ENCODE measurements at regions not wholly inside any gene's neighbourhood (a gene's known extent, or its start where the extent isn't known, plus 50 kb on each side); places are given as distances from the start of the nearest gene placed in this dataset.
A peak's percentile ranks its signal among the peaks of the same experiment; 100 is the strongest.

DNA sequence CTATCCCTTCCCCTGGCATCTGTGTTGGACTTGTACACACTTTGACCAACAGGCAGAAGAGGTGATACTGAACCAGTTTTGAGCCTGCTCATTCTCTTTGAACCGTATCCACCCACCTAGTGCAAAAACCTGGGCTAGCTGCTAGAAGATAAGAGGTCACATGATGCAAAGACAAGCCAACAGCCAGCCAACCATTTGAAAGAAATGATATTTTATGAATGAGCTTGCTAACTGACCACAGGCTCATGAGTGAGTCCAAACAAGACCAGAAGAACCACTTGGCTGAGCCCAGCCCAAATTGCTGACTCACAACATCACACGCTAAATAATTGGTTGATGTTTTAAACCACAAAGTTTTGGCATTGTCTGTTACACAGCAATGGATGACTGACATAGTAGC lies 74.0 kb upstream of the CTNNB1 start:
- peak overlapping the region; percentile 46 for H3K27ac Mint-ChIP-seq
- no peaks in the 10 kb centered on the region for H3K27me3 Mint-ChIP-seq (ENCODE audit: insufficient read depth, low read depth)
- H3K9me3 ChIP-seq (ENCODE audit: low read depth): peaks cover 4% of the 10 kb centered on the region
- H3K9me3 Mint-ChIP-seq: peaks cover 26% of the 10 kb centered on the region
- TF ChIP-seq EZH2phosphoT487 (IDR thresholded peaks at IDR 0.05): no peak
- TF ChIP-seq EZH2 (IDR thresholded peaks at IDR 0.05): no peak
- TF ChIP-seq, protein P1, sequence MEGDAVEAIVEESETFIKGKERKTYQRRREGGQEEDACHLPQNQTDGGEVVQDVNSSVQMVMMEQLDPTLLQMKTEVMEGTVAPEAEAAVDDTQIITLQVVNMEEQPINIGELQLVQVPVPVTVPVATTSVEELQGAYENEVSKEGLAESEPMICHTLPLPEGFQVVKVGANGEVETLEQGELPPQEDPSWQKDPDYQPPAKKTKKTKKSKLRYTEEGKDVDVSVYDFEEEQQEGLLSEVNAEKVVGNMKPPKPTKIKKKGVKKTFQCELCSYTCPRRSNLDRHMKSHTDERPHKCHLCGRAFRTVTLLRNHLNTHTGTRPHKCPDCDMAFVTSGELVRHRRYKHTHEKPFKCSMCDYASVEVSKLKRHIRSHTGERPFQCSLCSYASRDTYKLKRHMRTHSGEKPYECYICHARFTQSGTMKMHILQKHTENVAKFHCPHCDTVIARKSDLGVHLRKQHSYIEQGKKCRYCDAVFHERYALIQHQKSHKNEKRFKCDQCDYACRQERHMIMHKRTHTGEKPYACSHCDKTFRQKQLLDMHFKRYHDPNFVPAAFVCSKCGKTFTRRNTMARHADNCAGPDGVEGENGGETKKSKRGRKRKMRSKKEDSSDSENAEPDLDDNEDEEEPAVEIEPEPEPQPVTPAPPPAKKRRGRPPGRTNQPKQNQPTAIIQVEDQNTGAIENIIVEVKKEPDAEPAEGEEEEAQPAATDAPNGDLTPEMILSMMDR (IDR thresholded peaks at IDR 0.05): no peak
- no peaks in the 10 kb centered on the region for H3K36me3 Mint-ChIP-seq
- H3K4me3 Mint-ChIP-seq: no peak overlapping the region
- no peak overlapping the region for H3K4me3 ChIP-seq
- H3K36me3 ChIP-seq: no peaks in the 10 kb centered on the region
- no peak overlapping the region for H3K27ac ChIP-seq
- H3F3A ChIP-seq (ENCODE audit: low read depth): no peaks in the 10 kb centered on the region
- peaks cover 8% of the 10 kb centered on the region for H3K4me1 ChIP-seq
- no peaks in the 10 kb centered on the region for H3K79me2 ChIP-seq (ENCODE audit: low read depth)
- H3K27me3 ChIP-seq: no peaks in the 10 kb centered on the region
- DNase-seq (ENCODE audit: low spot score): no peak
- H2AFZ ChIP-seq (replicated peaks): no peak overlapping the region
- no peak overlapping the region for H3K9ac ChIP-seq
- no peaks in the 10 kb centered on the region for H4K20me1 ChIP-seq (ENCODE audit: low read depth)
- H3K4me1 Mint-ChIP-seq: peaks cover 5% of the 10 kb centered on the region
- no peak overlapping the region for H3K4me2 ChIP-seq

DNA sequence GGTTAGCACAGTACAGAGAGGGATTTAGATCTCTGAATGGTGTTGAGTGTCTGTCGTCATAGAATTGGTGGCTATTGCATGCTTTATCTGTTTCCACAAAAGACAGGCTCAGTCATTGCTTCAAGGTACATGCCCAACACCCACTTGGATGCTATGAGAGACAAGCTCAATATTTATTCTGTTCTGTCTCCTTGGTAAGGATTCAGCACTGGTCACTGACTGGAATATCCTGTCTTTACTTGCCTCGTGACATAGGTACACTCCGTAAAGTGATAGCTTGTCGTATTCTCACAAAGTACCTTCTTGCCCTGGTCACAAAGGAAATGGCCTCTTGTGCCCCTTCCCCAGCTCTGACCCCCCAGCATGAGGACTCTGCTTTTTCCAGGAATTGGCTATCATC lies 72.8 kb upstream of the CTNNB1 start:
- Histone ChIP-seq H3F3A (ENCODE audit: low read depth) (no peaks in the 10 kb centered on the region), H3K4me2 (no peak overlapping the region), H3K36me3 (no peaks in the 10 kb centered on the region), H3K4me3 (no peak overlapping the region), H3K9ac (no peak overlapping the region), H3K9me3 (ENCODE audit: low read depth) (peaks cover 4% of the 10 kb centered on the region), H2AFZ (replicated peaks) (no peak overlapping the region), H3K79me2 (ENCODE audit: low read depth) (no peaks in the 10 kb centered on the region), H3K27ac (no peak overlapping the region), H3K27me3 (no peaks in the 10 kb centered on the region), H3K4me1 (no peaks in the 10 kb centered on the region), H4K20me1 (ENCODE audit: low read depth) (no peaks in the 10 kb centered on the region)
- Mint-ChIP-seq H3K36me3 (no peaks in the 10 kb centered on the region), H3K27ac (no peak overlapping the region), H3K9me3 (peaks cover 33% of the 10 kb centered on the region), H3K27me3 (ENCODE audit: insufficient read depth, low read depth) (no peaks in the 10 kb centered on the region), H3K4me1 (no peaks in the 10 kb centered on the region), H3K4me3 (no peak overlapping the region)
- no peak for TF ChIP-seq EZH2 (IDR thresholded peaks at IDR 0.05)
- TF ChIP-seq EZH2phosphoT487 (IDR thresholded peaks at IDR 0.05): no peak
- no peak for DNase-seq (ENCODE audit: low spot score)

DNA sequence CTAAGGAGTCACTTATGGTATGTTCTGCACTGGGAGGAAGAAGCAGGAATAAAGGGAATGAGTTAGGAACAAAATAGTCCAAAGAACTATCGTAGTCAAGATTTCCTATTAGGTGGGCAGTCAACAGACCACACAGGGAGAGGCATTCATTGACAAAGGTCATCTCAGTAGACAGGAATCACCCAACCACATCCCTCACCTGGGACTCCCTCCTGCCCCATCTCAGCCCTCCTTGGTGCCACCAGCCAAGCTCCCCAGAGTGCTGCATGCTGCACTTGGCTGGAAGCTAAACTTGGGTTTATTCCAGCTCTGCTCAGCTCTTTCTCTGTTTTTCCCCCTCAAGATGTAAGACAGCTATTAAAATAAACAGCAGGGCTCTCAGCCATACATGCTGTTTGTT lies 72.3 kb upstream of the CTNNB1 start:
- Mint-ChIP-seq H3K27ac (no peak overlapping the region), H3K27me3 (ENCODE audit: insufficient read depth, low read depth) (no peaks in the 10 kb centered on the region), H3K9me3 (peaks cover 33% of the 10 kb centered on the region), H3K4me3 (no peak overlapping the region), H3K4me1 (no peaks in the 10 kb centered on the region), H3K36me3 (no peaks in the 10 kb centered on the region)
- no peak overlapping the region for H3K4me2 ChIP-seq
- H3K27me3 ChIP-seq: no peaks in the 10 kb centered on the region
- DNase-seq (ENCODE audit: low spot score): no peak
- TF ChIP-seq EZH2phosphoT487 (IDR thresholded peaks at IDR 0.05): no peak
- TF ChIP-seq, protein P1 (IDR thresholded peaks at IDR 0.05): no peak
- peaks cover 4% of the 10 kb centered on the region for H3K9me3 ChIP-seq (ENCODE audit: low read depth)
- no peak overlapping the region for H3K4me3 ChIP-seq
- H3K9ac ChIP-seq: no peak overlapping the region
- no peak overlapping the region for H3K27ac ChIP-seq
- no peak overlapping the region for H2AFZ ChIP-seq (replicated peaks)
- no peaks in the 10 kb centered on the region for H3K36me3 ChIP-seq
- H4K20me1 ChIP-seq (ENCODE audit: low read depth): no peaks in the 10 kb centered on the region
- no peaks in the 10 kb centered on the region for H3K4me1 ChIP-seq
- no peaks in the 10 kb centered on the region for H3F3A ChIP-seq (ENCODE audit: low read depth)
- H3K79me2 ChIP-seq (ENCODE audit: low read depth): no peaks in the 10 kb centered on the region

DNA sequence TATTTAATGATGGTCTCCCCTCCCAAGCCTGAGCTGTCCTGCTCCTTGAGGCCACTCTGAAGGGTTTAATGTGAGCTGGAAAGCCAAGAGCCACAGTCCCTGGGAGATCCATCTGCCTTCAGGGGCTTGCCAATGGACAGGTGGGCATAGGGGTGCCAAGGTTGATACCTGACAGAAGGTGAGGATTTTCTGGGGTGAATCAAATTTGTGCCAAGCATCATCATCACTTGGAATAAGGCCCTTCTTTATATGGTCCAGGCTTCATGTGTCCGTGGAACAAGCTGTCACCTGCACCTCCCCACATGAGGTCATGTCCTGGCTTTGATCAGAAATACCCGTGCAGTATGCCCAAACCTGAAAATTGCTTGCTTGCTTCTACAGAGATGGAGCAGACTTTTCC lies 71.9 kb upstream of the CTNNB1 start:
- H3K4me1 ChIP-seq: no peaks in the 10 kb centered on the region
- Mint-ChIP-seq H3K36me3 (no peaks in the 10 kb centered on the region), H3K27me3 (ENCODE audit: insufficient read depth, low read depth) (no peaks in the 10 kb centered on the region), H3K4me1 (no peaks in the 10 kb centered on the region), H3K27ac (no peak overlapping the region), H3K9me3 (peaks cover 33% of the 10 kb centered on the region), H3K4me3 (no peak overlapping the region)
- no peaks in the 10 kb centered on the region for H3F3A ChIP-seq (ENCODE audit: low read depth)
- no peak overlapping the region for H3K27ac ChIP-seq
- H2AFZ ChIP-seq (replicated peaks): no peak overlapping the region
- peaks cover 4% of the 10 kb centered on the region for H3K9me3 ChIP-seq (ENCODE audit: low read depth)
- TF ChIP-seq, protein P1 (IDR thresholded peaks at IDR 0.05): no peak
- TF ChIP-seq EZH2 (IDR thresholded peaks at IDR 0.05): no peak
- TF ChIP-seq EZH2phosphoT487 (IDR thresholded peaks at IDR 0.05): no peak
- DNase-seq (ENCODE audit: low spot score): no peak
- no peak overlapping the region for H3K4me3 ChIP-seq
- no peaks in the 10 kb centered on the region for H4K20me1 ChIP-seq (ENCODE audit: low read depth)
- H3K36me3 ChIP-seq: no peaks in the 10 kb centered on the region
- no peaks in the 10 kb centered on the region for H3K79me2 ChIP-seq (ENCODE audit: low read depth)
- no peak overlapping the region for H3K4me2 ChIP-seq
- H3K9ac ChIP-seq: no peak overlapping the region
- no peaks in the 10 kb centered on the region for H3K27me3 ChIP-seq

Measured in neural progenitor cell (in vitro differentiated cells).